PC-3 (cell line): ENCODE measurements at regions not wholly inside any gene's neighbourhood (a gene's known extent, or its start where the extent isn't known, plus 50 kb on each side); places are given as distances from the start of the nearest gene placed in this dataset.

Source experiments
- EZH2 ChIP-seq: fragments of 300-600 bp; sonication (generic); IDR thresholded peaks from one replicate; pipeline ENCODE4 v1.6.1; 2017; ENCODE audit warnings: antibody characterized with exemption, mild to moderate bottlenecking, low read length; ENCODE audit not compliant: unreplicated experiment
- EZH2phosphoT487 ChIP-seq: fragments of 300-600 bp; sonication (generic); IDR thresholded peaks from 2 replicates; pipeline ENCODE4 v1.6.1; 2018; ENCODE audit warnings: mild to moderate bottlenecking, antibody characterized with exemption, low read length, borderline replicate concordance
- TF ChIP-seq, protein P1 (sequence below): fragments of 300-600 bp; sonication (generic); conservative IDR thresholded peaks from 2 replicates; pipeline ENCODE4 v1.5.1; 2017; ENCODE audit warnings: antibody characterized with exemption, low read depth, mild to moderate bottlenecking, low read length

- no peak for TF ChIP-seq EZH2phosphoT487
- TF ChIP-seq, protein P1, sequence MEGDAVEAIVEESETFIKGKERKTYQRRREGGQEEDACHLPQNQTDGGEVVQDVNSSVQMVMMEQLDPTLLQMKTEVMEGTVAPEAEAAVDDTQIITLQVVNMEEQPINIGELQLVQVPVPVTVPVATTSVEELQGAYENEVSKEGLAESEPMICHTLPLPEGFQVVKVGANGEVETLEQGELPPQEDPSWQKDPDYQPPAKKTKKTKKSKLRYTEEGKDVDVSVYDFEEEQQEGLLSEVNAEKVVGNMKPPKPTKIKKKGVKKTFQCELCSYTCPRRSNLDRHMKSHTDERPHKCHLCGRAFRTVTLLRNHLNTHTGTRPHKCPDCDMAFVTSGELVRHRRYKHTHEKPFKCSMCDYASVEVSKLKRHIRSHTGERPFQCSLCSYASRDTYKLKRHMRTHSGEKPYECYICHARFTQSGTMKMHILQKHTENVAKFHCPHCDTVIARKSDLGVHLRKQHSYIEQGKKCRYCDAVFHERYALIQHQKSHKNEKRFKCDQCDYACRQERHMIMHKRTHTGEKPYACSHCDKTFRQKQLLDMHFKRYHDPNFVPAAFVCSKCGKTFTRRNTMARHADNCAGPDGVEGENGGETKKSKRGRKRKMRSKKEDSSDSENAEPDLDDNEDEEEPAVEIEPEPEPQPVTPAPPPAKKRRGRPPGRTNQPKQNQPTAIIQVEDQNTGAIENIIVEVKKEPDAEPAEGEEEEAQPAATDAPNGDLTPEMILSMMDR: no peak
- no peak for TF ChIP-seq EZH2
Observed at GRCh38 chr2:38155015-38155414, 79.1 kb upstream of the CYP1B1 start.
